H9 (cell line): ENCODE measurements at regions not wholly inside any gene's neighbourhood (a gene's known extent, or its start where the extent isn't known, plus 50 kb on each side); places are given as distances from the start of the nearest gene placed in this dataset.

Source experiments
- DNase-seq: peaks from one replicate; pipeline ENCODE4 v3.0.0-alpha.2; 2017
- H2AFZ ChIP-seq: one replicate; pipeline ENCODE4 v1.6.1; 2013; ENCODE audit warnings: mild to moderate bottlenecking, low read length, control low read depth, moderate library complexity
- H2AK5ac ChIP-seq: 2 replicates; pipeline ENCODE4 v1.6.1; 2013; ENCODE audit warnings: low read length, control low read depth, mixed read lengths; ENCODE audit not compliant: insufficient read length
- H2BK120ac ChIP-seq: one replicate; pipeline ENCODE4 v1.6.1; 2013; ENCODE audit warnings: low read depth, mild to moderate bottlenecking, low read length, control low read depth, inconsistent platforms; ENCODE audit not compliant: poor library complexity, severe bottlenecking
- H2BK12ac ChIP-seq: 2 replicates; pipeline ENCODE4 v1.6.1; 2013; ENCODE audit warnings: low read length, control low read depth, mixed read lengths, low read depth; ENCODE audit not compliant: insufficient read length
- H2BK15ac ChIP-seq: 2 replicates; pipeline ENCODE4 v1.6.1; 2013; ENCODE audit warnings: low read depth, low read length, control low read depth
- H2BK20ac ChIP-seq: one replicate; pipeline ENCODE4 v1.6.1; 2013; ENCODE audit warnings: low read depth, mild to moderate bottlenecking, low read length, control low read depth, inconsistent platforms; ENCODE audit not compliant: poor library complexity, severe bottlenecking
- H2BK5ac ChIP-seq: 2 replicates; pipeline ENCODE4 v1.6.1; 2013; ENCODE audit warnings: low read length, control low read depth, mixed read lengths; ENCODE audit not compliant: insufficient read length
- H3K14ac ChIP-seq: 2 replicates; pipeline ENCODE4 v1.6.1; 2013; ENCODE audit warnings: low read length, control low read depth; ENCODE audit not compliant: insufficient read depth
- H3K18ac ChIP-seq: 2 replicates; pipeline ENCODE4 v1.6.1; 2013; ENCODE audit warnings: low read depth, mild to moderate bottlenecking, mixed read lengths, low read length, control low read depth; ENCODE audit not compliant: insufficient read length
- H3K23ac ChIP-seq: 2 replicates; pipeline ENCODE4 v1.6.1; 2013; ENCODE audit warnings: low read length, control low read depth, mixed read lengths, low read depth; ENCODE audit not compliant: insufficient read length
- H3K23me2 ChIP-seq: 2 replicates; pipeline ENCODE4 v1.6.1; 2013; ENCODE audit warnings: low read depth, mild to moderate bottlenecking, mixed read lengths, low read length, control low read depth; ENCODE audit not compliant: insufficient read length, poor library complexity, severe bottlenecking
- H3K27ac ChIP-seq: 2 replicates; pipeline ENCODE4 v1.5.1; 2013; ENCODE audit warnings: low read length, control low read depth, mixed read lengths, low read depth; ENCODE audit not compliant: insufficient read length
- H3K27me3 ChIP-seq: 2 replicates; pipeline ENCODE4 v1.6.1; 2013; ENCODE audit warnings: low read length, control low read depth, inconsistent platforms; ENCODE audit not compliant: insufficient read depth
- H3K4ac ChIP-seq: 2 replicates; pipeline ENCODE4 v1.6.1; 2013; ENCODE audit warnings: low read depth, mild to moderate bottlenecking, control low read depth, inconsistent platforms, low read length, moderate library complexity
- H3K4me1 ChIP-seq: 2 replicates; pipeline ENCODE4 v1.6.1; 2013; ENCODE audit warnings: low read length, control low read depth, inconsistent platforms; ENCODE audit not compliant: insufficient read depth
- H3K4me2 ChIP-seq: 2 replicates; pipeline ENCODE4 v1.6.1; 2013; ENCODE audit warnings: low read length, control low read depth, mixed read lengths; ENCODE audit not compliant: insufficient read length, insufficient read depth
- H3K56ac ChIP-seq: 2 replicates; pipeline ENCODE4 v1.6.1; 2013; ENCODE audit warnings: low read depth, mild to moderate bottlenecking, mixed read lengths, low read length, control low read depth; ENCODE audit not compliant: insufficient read length
- H3K79me1 ChIP-seq: 2 replicates; pipeline ENCODE4 v1.6.1; 2013; ENCODE audit warnings: low read depth, mild to moderate bottlenecking, moderate library complexity, low read length, control low read depth, inconsistent platforms; ENCODE audit not compliant: insufficient read depth, poor library complexity, severe bottlenecking
- H3K79me2 ChIP-seq: 2 replicates; pipeline ENCODE4 v1.6.1; 2013; ENCODE audit warnings: low read length, control low read depth, inconsistent platforms; ENCODE audit not compliant: insufficient read depth
- H3K9ac ChIP-seq: 2 replicates; pipeline ENCODE4 v1.6.1; 2013; ENCODE audit warnings: low read length, control low read depth, mixed read lengths; ENCODE audit not compliant: insufficient read length; ENCODE audit errors: extremely low read depth
- H3K9me3 ChIP-seq: one replicate; pipeline ENCODE4 v1.6.1; 2013; ENCODE audit warnings: low read depth, low read length, inconsistent platforms; ENCODE audit not compliant: control insufficient read depth
- H3T11ph ChIP-seq: one replicate; pipeline ENCODE4 v1.6.1; 2013; ENCODE audit warnings: mild to moderate bottlenecking, low read length, control low read depth, inconsistent platforms
- H4K20me1 ChIP-seq: one replicate; pipeline ENCODE4 v1.6.1; 2013; ENCODE audit not compliant: control insufficient read depth, insufficient read length, insufficient read depth
- H4K5ac ChIP-seq: 2 replicates; pipeline ENCODE4 v1.6.1; 2013; ENCODE audit warnings: low read depth, mild to moderate bottlenecking, mixed read lengths, low read length, control low read depth; ENCODE audit not compliant: insufficient read length
- H4K8ac ChIP-seq: replicated peaks from 2 replicates; pipeline ENCODE4 v1.6.1; 2013; ENCODE audit warnings: low read length, control low read depth, mixed read lengths, low read depth; ENCODE audit not compliant: insufficient read length
- H4K91ac ChIP-seq: 2 replicates; pipeline ENCODE4 v1.6.1; 2013; ENCODE audit warnings: low read depth, mild to moderate bottlenecking, moderate library complexity, mixed read lengths, low read length, control low read depth; ENCODE audit not compliant: insufficient read length
- H3K27ac Mint-ChIP-seq, 3 experiments: 2 replicates in 2 of 3; 3 replicates in 1 of 3; pipeline ENCODE4 v1.8.0; 2020 to 2021; ENCODE audit warnings: mixed read lengths in 3 of 3, mild to moderate bottlenecking in 1 of 3, moderate library complexity in 1 of 3
- H3K27me3 Mint-ChIP-seq: 2 replicates; pipeline ENCODE4 v1.8.0; 2021; ENCODE audit warnings: low read depth, mild to moderate bottlenecking, moderate library complexity, mixed read lengths
- H3K36me3 Mint-ChIP-seq, 3 experiments: 2 replicates in 2 of 3; 3 replicates in 1 of 3; pipeline ENCODE4 v1.8.0; 2020 to 2021; ENCODE audit warnings: low read depth in 3 of 3, mixed read lengths in 3 of 3; ENCODE audit not compliant: insufficient read depth in 1 of 3
- H3K4me1 Mint-ChIP-seq, 2 experiments: 2 replicates each; pipeline ENCODE4 v1.8.0; 2020; ENCODE audit warnings: mixed read lengths in 2 of 2
- H3K4me3 Mint-ChIP-seq, 2 experiments: 2 replicates in 1 of 2; 3 replicates in 1 of 2; pipeline ENCODE4 v1.8.0; 2020 to 2021; ENCODE audit warnings: mild to moderate bottlenecking in 2 of 2, mixed read lengths in 2 of 2, moderate library complexity in 1 of 2
- H3K9me3 Mint-ChIP-seq, 2 experiments: 2 replicates in 1 of 2; 3 replicates in 1 of 2; pipeline ENCODE4 v1.8.0; 2020; ENCODE audit warnings: mild to moderate bottlenecking in 2 of 2, mixed read lengths in 2 of 2, moderate library complexity in 1 of 2
- CTCF ChIP-seq: fragments of 200-600 bp; sonication (generic); conservative IDR thresholded peaks from 3 replicates; pipeline ENCODE4 v1.8.0; 2021; ENCODE audit warnings: antibody characterized with exemption, mild to moderate bottlenecking

- H3K79me2 ChIP-seq, result no peaks in the 10 kb centered on the region
- no peak overlapping the region for H3K14ac ChIP-seq
- H3K56ac ChIP-seq, result no peak overlapping the region
- no peaks in the 10 kb centered on the region for H3K27me3 ChIP-seq
- DNase-seq, result no peak
- no peak overlapping the region for H2BK12ac ChIP-seq
- H3K23ac ChIP-seq, result no peak overlapping the region
- H3K9me3 Mint-ChIP-seq, result no peaks in the 10 kb centered on the region
- no peak overlapping the region for H2BK120ac ChIP-seq
- H3K79me1 ChIP-seq, result no peaks in the 10 kb centered on the region
- TF ChIP-seq CTCF, result no peak
- no peak overlapping the region for H2AK5ac ChIP-seq
- H4K5ac ChIP-seq, result no peak overlapping the region
- no peak overlapping the region for H3K4me2 ChIP-seq
- H3K4me1 ChIP-seq, result no peaks in the 10 kb centered on the region
- no peaks in the 10 kb centered on the region for H3K4me1 Mint-ChIP-seq
- H3K27ac ChIP-seq, result no peak overlapping the region
- no peaks in the 10 kb centered on the region for H3K9me3 ChIP-seq
- H2AFZ ChIP-seq, result no peak overlapping the region
- H3K36me3 Mint-ChIP-seq, result no peaks in the 10 kb centered on the region
- no peak overlapping the region for H3K9ac ChIP-seq
- H4K91ac ChIP-seq, result no peak overlapping the region
- H3K27me3 Mint-ChIP-seq, result no peaks in the 10 kb centered on the region
- no peak overlapping the region for H2BK15ac ChIP-seq
- no peak overlapping the region for H2BK20ac ChIP-seq
- H4K20me1 ChIP-seq, result no peaks in the 10 kb centered on the region
- H4K8ac ChIP-seq, result no peak overlapping the region
- H3K4ac ChIP-seq, result no peak overlapping the region
- H3K4me3 Mint-ChIP-seq, result no peak overlapping the region
- no peak overlapping the region for H3T11ph ChIP-seq
- no peak overlapping the region for H3K27ac Mint-ChIP-seq
- H2BK5ac ChIP-seq, result no peak overlapping the region
- no peaks in the 10 kb centered on the region for H3K23me2 ChIP-seq
- H3K18ac ChIP-seq, result no peak overlapping the region
These were observed 411.1 kb upstream of the SPOCK3 start for GRCh38 chr4:167645358-167645757.
